H54 (cell line): ENCODE measurements at regions not wholly inside any gene's neighbourhood (a gene's known extent, or its start where the extent isn't known, plus 50 kb on each side); places are given as distances from the start of the nearest gene placed in this dataset.

Source experiments
- DNase-seq: peaks from one replicate; pipeline ENCODE4 v3.0.0; 2011; ENCODE audit warnings: low spot score, mixed read lengths; ENCODE audit not compliant: insufficient read length
- FAIRE-seq: peaks from 3 replicates; lab custom pipeline; 2011; peaks lifted over from hg19 to GRCh38; lab: Jason Lieb, UNC
- POLR2A ChIP-seq: IDR thresholded peaks from 2 replicates; pipeline ENCODE4 v1.6.1; 2011; ENCODE audit warnings: low read depth, mild to moderate bottlenecking, low read length

DNA sequence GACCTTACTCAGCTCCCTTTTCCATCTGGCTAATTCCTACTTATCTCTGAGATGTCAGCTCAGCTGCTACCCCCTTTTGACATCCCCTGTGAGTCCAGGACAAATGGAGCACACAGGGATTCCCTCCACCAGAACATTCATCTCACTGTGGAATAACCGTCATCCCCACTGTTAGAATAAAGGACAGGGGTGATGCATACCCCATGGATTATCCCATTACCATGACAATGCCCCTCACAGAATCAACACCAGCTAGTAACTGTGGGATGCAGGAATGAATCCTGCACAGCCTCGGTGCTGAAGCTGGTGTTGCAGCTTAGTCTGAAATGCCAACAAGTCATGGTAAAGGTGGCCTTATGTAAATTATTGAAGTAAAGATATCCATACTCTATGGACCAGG is 624.8 kb upstream of the RAB6C start:
- DNase-seq (no peak), FAIRE-seq (no peak)
- no peak for TF ChIP-seq POLR2A

- DNase-seq (no peak), FAIRE-seq (no peak)
- TF ChIP-seq POLR2A = no peak
These were observed 617.8 kb upstream of the RAB6C start for GRCh38 chr2:129361688-129362087.

- FAIRE-seq = no peak
These were observed 613.2 kb upstream of the RAB6C start for GRCh38 chr2:129366263-129366662.

DNA sequence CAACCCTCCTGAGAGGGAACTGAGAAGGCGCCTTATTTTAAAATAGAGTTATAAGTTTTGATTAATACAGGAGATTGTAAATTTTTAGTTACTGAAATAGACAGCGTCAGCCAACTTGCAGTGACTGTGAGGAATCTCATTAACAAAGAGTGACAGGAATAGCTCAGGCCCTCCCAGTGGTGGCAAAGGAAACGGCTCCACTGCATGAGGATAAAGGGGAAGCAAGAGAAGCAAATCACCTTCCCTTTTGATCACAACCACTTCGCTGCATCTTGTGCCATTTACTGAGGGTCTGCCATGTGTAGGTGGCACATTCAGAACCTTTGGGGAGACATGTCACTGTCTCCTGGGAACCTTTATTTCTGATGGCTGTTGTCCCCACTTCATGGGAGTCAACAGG is 612.4 kb upstream of the RAB6C start:
- no peak for DNase-seq
- FAIRE-seq = no peak
- TF ChIP-seq POLR2A = no peak

More at GRCh38 chr2:129366263-129366662, 613.2 kb upstream of the RAB6C start:
- no peak for TF ChIP-seq POLR2A
- no peak for DNase-seq

DNA sequence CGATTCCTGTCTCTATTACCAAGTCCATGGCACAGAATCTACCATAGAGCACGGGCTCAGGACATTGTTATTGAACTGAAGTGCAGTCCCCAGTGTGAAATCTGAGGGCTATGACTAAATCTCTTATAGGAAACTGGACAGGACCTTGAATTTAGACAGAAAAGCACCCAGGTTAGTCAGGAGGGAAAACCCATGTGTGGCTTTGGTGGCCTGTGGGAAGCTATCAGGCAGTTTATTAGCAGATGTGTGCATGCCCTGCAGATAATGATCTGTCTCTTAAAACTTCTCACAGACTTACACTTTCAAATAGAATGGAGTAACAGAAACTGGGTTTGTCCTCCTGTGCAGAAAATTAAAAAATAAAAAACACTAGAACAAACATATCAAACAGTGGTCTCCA is 610.0 kb upstream of the RAB6C start:
- FAIRE-seq (no peak), DNase-seq (no peak)
- TF ChIP-seq POLR2A = no peak

GRCh38 chr2:129374452-129374851 is 605.0 kb upstream of the RAB6C start:
- no peak for TF ChIP-seq POLR2A
- FAIRE-seq (no peak), DNase-seq (no peak)

DNA sequence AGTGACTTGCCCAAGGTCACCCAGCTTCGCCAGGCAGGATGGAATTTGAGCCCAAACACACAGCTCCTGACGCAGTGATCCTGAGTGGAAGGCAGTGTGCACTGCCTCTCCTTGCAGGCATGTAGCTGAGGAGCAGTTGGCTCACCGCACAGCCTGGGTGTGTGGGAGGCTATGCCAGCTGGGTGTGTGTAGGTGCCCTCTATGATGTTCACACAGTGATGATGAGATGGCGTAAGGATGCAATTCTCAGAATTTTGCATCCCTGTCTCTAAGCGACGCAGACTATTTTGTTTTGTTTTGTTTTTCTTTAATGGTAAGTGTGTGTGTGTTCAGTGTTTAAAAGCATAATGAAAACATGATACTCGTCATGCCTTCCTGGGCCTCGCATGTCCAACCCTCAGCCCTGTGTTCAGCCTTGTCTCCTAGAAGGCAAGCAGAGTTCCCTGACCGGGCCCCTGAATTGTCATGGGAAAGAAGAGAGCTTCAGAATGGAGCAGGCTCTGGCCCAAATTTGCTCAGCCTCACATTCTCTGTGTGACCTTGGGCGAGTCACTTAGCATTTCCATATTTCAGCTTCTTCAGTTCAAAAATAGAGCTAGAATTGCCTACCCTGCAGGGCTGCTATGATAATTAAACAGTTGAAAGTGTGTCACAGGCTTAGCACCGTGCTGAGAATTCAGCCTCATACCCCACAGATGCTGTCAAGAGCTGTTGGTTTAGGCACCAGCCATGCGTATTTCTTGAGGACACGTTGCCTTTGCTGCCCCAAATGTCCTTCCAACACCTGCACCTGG is 603.6 kb upstream of the RAB6C start:
- no peak for FAIRE-seq
- DNase-seq = no peak
- TF ChIP-seq POLR2A = no peak

- no peak for TF ChIP-seq POLR2A
- no peak for DNase-seq
- FAIRE-seq = no peak
These were observed 602.9 kb upstream of the RAB6C start for GRCh38 chr2:129376426-129377077.

- DNase-seq (no peak), FAIRE-seq (no peak)
- TF ChIP-seq POLR2A = no peak
These were observed 602.4 kb upstream of the RAB6C start for GRCh38 chr2:129377078-129377469.

DNA sequence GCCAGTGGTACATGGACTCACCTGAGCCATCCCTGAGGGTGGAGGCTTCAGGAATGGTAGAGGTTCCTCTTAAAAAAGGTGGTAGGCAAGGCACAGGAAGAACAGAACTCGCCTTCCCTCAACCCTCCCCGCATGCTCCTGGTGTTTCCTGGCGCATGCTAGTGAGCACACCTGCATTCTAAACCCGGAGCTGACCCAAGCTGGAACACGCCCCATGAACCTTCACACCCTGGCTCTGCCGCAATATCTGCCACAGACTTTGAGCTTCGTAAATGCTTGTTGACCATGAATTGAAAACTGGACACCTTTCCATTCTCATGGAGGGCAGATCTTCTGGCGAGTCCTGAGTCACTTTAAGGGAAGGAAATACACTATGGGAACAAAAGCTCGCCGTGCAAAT is 601.3 kb upstream of the RAB6C start:
- no peak for DNase-seq
- FAIRE-seq = no peak
- no peak for TF ChIP-seq POLR2A

- DNase-seq = no peak
- no peak for FAIRE-seq
- no peak for TF ChIP-seq POLR2A
These were observed 600.1 kb upstream of the RAB6C start for GRCh38 chr2:129379411-129379810.

- TF ChIP-seq POLR2A = no peak
- DNase-seq = no peak
- no peak for FAIRE-seq
These were observed 597.7 kb upstream of the RAB6C start for GRCh38 chr2:129381789-129382188.

DNA sequence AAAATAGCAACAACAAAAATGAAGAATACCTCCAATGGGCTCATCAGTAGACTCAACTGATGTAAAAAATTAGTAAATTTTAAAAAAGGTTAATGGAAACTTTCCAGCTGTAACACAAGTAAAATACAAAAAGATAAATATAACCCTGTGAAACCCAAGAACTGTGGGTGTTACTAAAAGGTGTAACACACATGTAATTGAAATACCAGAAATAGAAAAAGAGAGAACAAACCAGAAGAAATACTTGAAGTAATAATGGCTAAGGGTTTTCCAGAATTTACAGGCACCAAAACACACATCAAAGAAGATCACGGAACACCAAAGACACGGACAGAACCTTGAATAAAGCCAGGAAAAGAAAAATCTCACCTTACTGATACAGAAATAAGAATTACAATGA is 590.6 kb upstream of the RAB6C start:
- no peak for TF ChIP-seq POLR2A
- no peak for FAIRE-seq
- DNase-seq = no peak

DNA sequence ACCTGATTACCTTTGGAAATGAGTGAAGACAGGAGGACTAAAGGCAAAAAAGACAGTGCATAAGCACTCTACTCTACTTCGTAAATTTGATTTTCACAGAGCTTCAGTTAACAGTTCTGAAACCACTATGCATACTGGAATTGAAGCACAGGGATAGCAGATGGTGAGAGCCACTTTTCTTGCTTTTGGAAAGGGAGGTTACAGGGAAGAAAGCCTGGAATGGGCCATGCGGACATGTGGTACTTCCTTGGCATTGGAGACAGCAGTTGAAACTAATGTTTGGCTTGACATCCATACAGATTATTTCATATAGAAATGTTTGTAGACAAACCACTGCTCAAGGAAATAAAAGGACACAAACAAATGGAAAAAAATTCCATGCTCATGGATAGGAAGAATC is 585.6 kb upstream of the RAB6C start:
- TF ChIP-seq POLR2A = no peak
- FAIRE-seq (no peak), DNase-seq (no peak)
